ENCODE measurements at regions not wholly inside any gene's neighbourhood (a gene's known extent, or its start where the extent isn't known, plus 50 kb on each side); places are given as distances from the start of the nearest gene placed in this dataset.

GRCh38 chrX:39475372-39475771 is 622.4 kb downstream of the BCOR start:
- no peak overlapping the region for H3K56ac ChIP-seq (ENCODE audit: insufficient read length, low read depth, low read length)
- H3K4me1 ChIP-seq (ENCODE audit: insufficient read depth, low read length), result no peaks in the 10 kb centered on the region
- no peaks in the 10 kb centered on the region for H3K9me3 ChIP-seq (ENCODE audit: control insufficient read depth, low read depth, low read length)
- H3K27me3 ChIP-seq (ENCODE audit: insufficient read depth, low read length), result no peaks in the 10 kb centered on the region; the same call in 1 of the 2 replicates
- DNase-seq, result no peak
- H3K9me3 Mint-ChIP-seq, result peaks cover 67 to 78% of the 10 kb centered on the region in 2 experiments
- H3K14ac ChIP-seq (ENCODE audit: insufficient read depth, low read length), result no peak overlapping the region
- no peak overlapping the region for H2BK12ac ChIP-seq (ENCODE audit: insufficient read length, low read depth, low read length)
- H3K4me1 Mint-ChIP-seq, result peaks cover 4 to 18% of the 10 kb centered on the region in 2 experiments
- no peak overlapping the region for H2BK15ac ChIP-seq (ENCODE audit: low read depth, low read length)
- no peak overlapping the region for H3K9ac ChIP-seq (ENCODE audit: extremely low read depth, insufficient read length, low read length)
- no peak overlapping the region for H3T11ph ChIP-seq (ENCODE audit: low read length)
- H4K20me1 ChIP-seq (ENCODE audit: control insufficient read depth, insufficient read depth, insufficient read length), result no peaks in the 10 kb centered on the region
- no peak for TF ChIP-seq CTCF (conservative IDR thresholded peaks at IDR 0.05)
- no peaks in the 10 kb centered on the region for H3K79me2 ChIP-seq (ENCODE audit: insufficient read depth, low read length)
- H3K79me1 ChIP-seq (ENCODE audit: insufficient read depth, low read depth, low read length, poor library complexity, severe bottlenecking), result no peaks in the 10 kb centered on the region
- no peak overlapping the region for H2BK120ac ChIP-seq (ENCODE audit: low read depth, low read length, poor library complexity, severe bottlenecking)
- no peak overlapping the region for H3K4me3 Mint-ChIP-seq
- H2BK20ac ChIP-seq (ENCODE audit: low read depth, low read length, poor library complexity, severe bottlenecking), result no peak overlapping the region
- H3K27me3 Mint-ChIP-seq (ENCODE audit: low read depth), result no peaks in the 10 kb centered on the region; the same call in none of the 2 replicates
- H4K91ac ChIP-seq (ENCODE audit: insufficient read length, low read depth, low read length), result no peak overlapping the region
- H3K23me2 ChIP-seq (ENCODE audit: insufficient read length, low read depth, low read length, poor library complexity, severe bottlenecking), result no peaks in the 10 kb centered on the region
- no peak overlapping the region for H3K27ac Mint-ChIP-seq
- peaks cover 0 to 4% (median 4%) of the 10 kb centered on the region in 3 experiments; a peak in 5 of 7 replicates for H3K36me3 Mint-ChIP-seq (ENCODE audit: insufficient read depth in 1 of 3, low read depth in 3 of 3)
- H4K8ac ChIP-seq (replicated peaks; ENCODE audit: insufficient read length, low read depth, low read length), result no peak overlapping the region
- H2AK5ac ChIP-seq (ENCODE audit: insufficient read length, low read length), result no peak overlapping the region
- WGBS (ENCODE audit: extremely low coverage, insufficient read length, low lambda C conversion rate), result no CpG with 5 or more reads among the region's 5 CpGs
- H3K23ac ChIP-seq (ENCODE audit: insufficient read length, low read depth, low read length), result no peak overlapping the region
- H3K4me2 ChIP-seq (ENCODE audit: insufficient read depth, insufficient read length, low read length), result no peak overlapping the region
- H3K4ac ChIP-seq (ENCODE audit: low read depth, low read length), result no peak overlapping the region
- no peak overlapping the region for H4K5ac ChIP-seq (ENCODE audit: insufficient read length, low read depth, low read length)
- no peak overlapping the region for H3K18ac ChIP-seq (ENCODE audit: insufficient read length, low read depth, low read length)
- H2BK5ac ChIP-seq (ENCODE audit: insufficient read length, low read length), result no peak overlapping the region
- H3K27ac ChIP-seq (ENCODE audit: insufficient read length, low read depth, low read length), result no peak overlapping the region
- no peak overlapping the region for H2AFZ ChIP-seq (ENCODE audit: low read length)

All from H9 (cell line).